ENCODE measurements at regions not wholly inside any gene's neighbourhood (a gene's known extent, or its start where the extent isn't known, plus 50 kb on each side); places are given as distances from the start of the nearest gene placed in this dataset.

DNA sequence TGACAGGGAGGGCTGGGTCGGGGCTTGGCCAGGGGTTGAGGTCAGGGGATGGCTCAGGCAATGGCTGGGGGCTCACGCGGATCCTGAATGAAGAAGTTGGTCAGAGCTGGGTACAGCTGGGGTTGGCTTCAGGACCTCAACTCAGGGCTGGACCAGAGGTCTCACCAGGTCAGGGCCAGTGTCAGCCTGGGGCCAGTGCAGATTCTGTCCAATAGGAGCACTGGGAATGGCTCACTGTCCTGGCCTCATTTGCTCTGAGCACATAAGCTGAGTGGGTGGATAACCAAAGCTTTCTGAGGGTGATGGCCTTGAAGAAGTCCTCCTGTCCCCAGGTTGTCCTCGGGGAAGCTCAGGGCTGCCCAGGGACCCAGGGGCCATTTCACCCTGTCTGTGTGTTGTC, 54.9 kb upstream of the PCBD1 start:
- no peaks in the 10 kb centered on the region for H3K36me3 ChIP-seq (replicated peaks in 1 of 2; ENCODE audit: insufficient read depth in 1 of 2, low read depth in 2 of 2)
- H3K4me3 ChIP-seq, result no peak overlapping the region
- H3K9me3 ChIP-seq, result no peaks in the 10 kb centered on the region
- intact Hi-C loops (cut with DNase I), result no loop called here
- TF ChIP-seq POLR2A (IDR thresholded peaks at IDR 0.05) (no peak), CTCF (IDR thresholded peaks at IDR 0.05) (no peak)
- DNase-seq (no peak), ATAC-seq (no peak)
- WGBS, 2 donors, result 74 to 82% methylated on average over 3 to 4 of the region's 4 CpGs
- H3K4me1 ChIP-seq, result peaks cover 10% of the 10 kb centered on the region
- no peaks in the 10 kb centered on the region for H3K27me3 ChIP-seq
- no peak overlapping the region for H3K27ac ChIP-seq

DNA sequence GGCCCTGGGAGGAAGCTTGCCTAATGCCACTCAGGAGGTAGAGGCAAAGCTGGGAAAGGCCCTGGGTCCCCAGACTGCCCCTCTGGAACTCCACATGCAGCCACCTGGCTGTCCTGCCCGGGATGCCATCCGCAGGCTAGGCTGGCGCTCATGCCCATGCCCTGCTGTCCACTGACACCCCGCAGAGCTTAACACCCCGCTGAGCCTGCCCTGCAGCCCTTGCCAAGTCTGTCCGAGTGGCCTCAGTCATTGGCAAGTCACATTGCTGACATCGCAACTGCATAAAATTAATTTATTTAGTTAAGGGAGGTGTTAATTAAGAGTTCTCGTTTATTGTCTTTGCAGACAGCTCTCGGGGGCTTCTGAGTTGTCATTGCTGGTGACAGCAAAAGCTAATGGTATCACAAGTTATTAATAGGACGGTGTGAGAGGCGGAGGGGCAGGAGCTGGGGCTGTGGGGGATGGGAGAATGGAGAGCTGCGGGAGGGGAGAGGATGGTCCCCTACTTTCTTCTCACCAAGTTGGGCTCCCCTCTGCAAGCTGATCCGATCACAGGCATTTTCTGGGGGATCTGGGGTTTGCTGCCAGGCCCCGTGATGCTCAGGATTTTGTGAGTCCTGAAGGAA, 55.6 kb upstream of the PCBD1 start:
- Histone ChIP-seq H3K27ac (no peak overlapping the region), H3K36me3 (replicated peaks in 1 of 2; ENCODE audit: insufficient read depth in 1 of 2, low read depth in 2 of 2) (no peaks in the 10 kb centered on the region), H3K4me3 (no peak overlapping the region), H3K27me3 (no peaks in the 10 kb centered on the region), H3K9me3 (no peaks in the 10 kb centered on the region), H3K4me1 (peaks cover 10% of the 10 kb centered on the region)
- DNase-seq (no peak), ATAC-seq (no peak)
- TF ChIP-seq CTCF (IDR thresholded peaks at IDR 0.05) (no peak), POLR2A (IDR thresholded peaks at IDR 0.05) (no peak)
- 67 to 80% methylated on average over 13 to 14 of the region's 14 CpGs for WGBS, 2 donors
- intact Hi-C loops (cut with DNase I), result no loop called here

- Histone ChIP-seq H3K4me1 (no peaks in the 10 kb centered on the region), H3K36me3 (replicated peaks in 1 of 2; ENCODE audit: insufficient read depth in 1 of 2, low read depth in 2 of 2) (no peaks in the 10 kb centered on the region), H3K9me3 (no peaks in the 10 kb centered on the region), H3K4me3 (no peak overlapping the region), H3K27ac (no peak overlapping the region), H3K27me3 (no peaks in the 10 kb centered on the region)
- 86 to 91% methylated on average over 5 of the region's 5 CpGs for WGBS, 2 donors
- DNase-seq, result no peak
- TF ChIP-seq CTCF (IDR thresholded peaks at IDR 0.05), result no peak
- no peak for TF ChIP-seq POLR2A (IDR thresholded peaks at IDR 0.05)
- intact Hi-C loops (cut with DNase I), result no loop called here
- ATAC-seq, result no peak
These were observed 61.7 kb upstream of the PCBD1 start for GRCh38 chr10:70950037-70950436.

GRCh38 chr10:70950801-70951200, 62.4 kb upstream of the PCBD1 start:
- no peaks in the 10 kb centered on the region for H3K27me3 ChIP-seq
- H3K9me3 ChIP-seq, result no peaks in the 10 kb centered on the region
- WGBS, 2 donors, result 100% methylated on average over 1 of the region's 1 CpG
- intact Hi-C loops (cut with DNase I), result no loop called here
- ATAC-seq (no peak), DNase-seq (no peak)
- no peaks in the 10 kb centered on the region for H3K36me3 ChIP-seq (replicated peaks in 1 of 2; ENCODE audit: insufficient read depth in 1 of 2, low read depth in 2 of 2)
- H3K27ac ChIP-seq, result no peak overlapping the region
- TF ChIP-seq POLR2A (IDR thresholded peaks at IDR 0.05) (no peak), CTCF (IDR thresholded peaks at IDR 0.05) (no peak)
- no peaks in the 10 kb centered on the region for H3K4me1 ChIP-seq
- no peak overlapping the region for H3K4me3 ChIP-seq

DNA sequence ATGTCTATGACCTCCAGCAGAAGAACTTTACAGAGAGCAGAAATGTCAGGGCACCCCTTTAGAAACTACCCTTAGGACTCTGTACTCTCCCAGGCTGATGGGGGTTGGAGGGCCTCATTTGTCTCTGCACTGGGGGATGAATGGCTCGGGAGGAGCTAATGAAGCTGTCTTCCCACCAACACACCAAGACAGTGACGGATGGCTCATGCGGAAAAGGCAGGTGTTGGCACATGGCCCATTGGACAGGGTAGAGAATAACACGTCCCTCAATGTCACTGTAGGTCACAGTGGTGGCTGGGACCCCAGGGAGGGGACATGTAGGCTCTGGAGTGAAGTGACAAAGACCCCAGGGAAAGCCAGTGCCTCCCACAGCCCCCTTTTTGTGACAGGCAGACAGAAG, 64.0 kb upstream of the PCBD1 start:
- Histone ChIP-seq H3K36me3 (replicated peaks in 1 of 2; ENCODE audit: insufficient read depth in 1 of 2, low read depth in 2 of 2) (no peaks in the 10 kb centered on the region), H3K27ac (no peak overlapping the region), H3K4me3 (no peak overlapping the region), H3K9me3 (no peaks in the 10 kb centered on the region), H3K27me3 (no peaks in the 10 kb centered on the region), H3K4me1 (no peaks in the 10 kb centered on the region)
- intact Hi-C loops (cut with DNase I), result no loop called here
- ATAC-seq (no peak), DNase-seq (no peak)
- TF ChIP-seq POLR2A (IDR thresholded peaks at IDR 0.05), result no peak
- TF ChIP-seq CTCF (IDR thresholded peaks at IDR 0.05), result no peak
- WGBS, 2 donors, result 79 to 82% methylated on average over 4 of the region's 4 CpGs
